NCI-H2171 (cell line): ENCODE measurements at regions not wholly inside any gene's neighbourhood (a gene's known extent, or its start where the extent isn't known, plus 50 kb on each side); places are given as distances from the start of the nearest gene placed in this dataset.
A peak's percentile ranks its signal among the peaks of the same experiment; 100 is the strongest.

Experiments used
- DNase-seq: peaks from one replicate; lab custom pipeline; 2025; lab: John Stamatoyannopoulos, UW

DNA sequence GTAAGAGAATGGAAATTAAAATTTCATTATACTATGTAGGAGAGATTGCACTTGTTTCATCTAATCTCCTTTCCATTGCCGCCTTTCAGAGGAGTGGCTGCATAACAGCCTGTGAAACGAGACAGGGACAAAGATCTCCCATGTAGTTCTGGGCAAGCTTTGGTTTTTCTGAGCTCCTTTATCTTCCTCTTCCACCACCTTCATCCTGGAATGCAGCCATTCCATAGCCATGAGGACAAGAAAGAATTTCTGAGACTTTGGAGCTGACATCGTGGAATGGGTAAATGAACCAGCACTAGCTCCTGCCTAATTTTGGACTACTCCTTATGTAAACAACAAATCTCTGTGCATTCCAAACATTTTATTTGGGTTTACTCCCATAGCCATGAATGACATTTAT, 1587.3 kb upstream of the TENM3 start:
- no peak for DNase-seq

DNA sequence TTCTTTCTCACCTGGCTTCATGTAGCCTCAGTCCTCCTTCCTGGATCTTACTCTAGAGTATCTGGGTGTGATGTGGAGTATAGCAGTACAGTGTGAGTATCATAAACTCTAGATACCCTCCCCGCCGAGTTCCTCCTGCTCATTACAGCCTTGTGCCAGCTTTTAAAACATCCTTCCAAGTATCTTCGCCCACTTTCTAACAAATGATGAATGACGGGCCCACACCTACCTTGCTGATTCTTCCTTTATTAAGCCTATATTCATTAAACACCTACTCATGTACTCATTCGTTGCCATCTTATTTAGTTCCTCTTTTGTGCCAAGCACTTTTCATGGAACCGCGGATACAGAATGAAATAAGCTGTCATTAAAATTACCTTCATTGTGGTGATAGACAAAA, 1585.3 kb upstream of the TENM3 start:
- DNase-seq, result no peak

DNA sequence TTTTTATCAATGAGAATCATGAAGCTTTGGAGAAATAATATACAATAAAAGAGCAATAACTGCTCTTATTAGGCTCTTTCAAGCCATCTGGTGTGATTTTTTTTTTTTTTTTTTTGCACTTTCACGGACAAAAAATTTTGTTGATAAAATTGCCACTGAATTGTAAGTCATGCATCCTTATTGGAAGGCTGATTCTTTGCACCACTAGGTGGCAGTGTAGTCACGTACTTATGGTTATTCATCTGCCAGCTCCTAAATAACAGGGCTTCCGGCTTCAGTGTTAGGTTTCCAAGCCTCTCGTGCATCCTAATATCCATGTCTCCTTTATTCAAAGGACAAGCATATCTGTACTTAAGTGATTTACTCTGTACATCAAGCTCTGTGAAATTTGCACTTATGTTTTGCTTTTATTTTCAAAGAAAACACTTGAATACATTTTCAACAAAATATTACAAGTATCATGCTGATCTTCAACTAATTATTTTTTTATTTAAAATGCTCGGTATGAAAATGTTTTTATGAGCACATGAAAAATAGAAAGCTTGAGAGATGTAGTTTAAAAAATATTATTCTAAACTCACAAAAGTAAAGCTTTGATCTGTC, 1578.3 kb upstream of the TENM3 start:
- peak; percentile 17 for DNase-seq

DNA sequence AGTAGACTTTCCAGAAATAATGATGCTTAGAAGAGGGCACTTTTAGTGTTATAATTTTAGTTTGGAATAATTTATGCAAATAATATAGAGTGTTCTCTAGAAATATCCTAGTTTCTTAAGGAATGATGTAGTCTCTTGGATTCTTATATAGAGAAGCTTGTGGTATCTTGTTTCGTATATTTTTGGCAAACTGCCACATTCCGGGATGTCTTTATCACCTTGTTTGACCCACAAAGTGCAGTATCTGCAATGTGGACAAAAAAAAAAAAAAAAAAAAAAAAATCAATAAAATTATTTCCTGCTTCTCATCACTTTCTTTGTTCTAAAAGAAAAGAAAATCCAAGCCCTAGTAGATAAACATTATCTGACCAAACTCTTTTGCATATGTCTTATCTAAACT, 1577.7 kb upstream of the TENM3 start:
- DNase-seq, result no peak

DNA sequence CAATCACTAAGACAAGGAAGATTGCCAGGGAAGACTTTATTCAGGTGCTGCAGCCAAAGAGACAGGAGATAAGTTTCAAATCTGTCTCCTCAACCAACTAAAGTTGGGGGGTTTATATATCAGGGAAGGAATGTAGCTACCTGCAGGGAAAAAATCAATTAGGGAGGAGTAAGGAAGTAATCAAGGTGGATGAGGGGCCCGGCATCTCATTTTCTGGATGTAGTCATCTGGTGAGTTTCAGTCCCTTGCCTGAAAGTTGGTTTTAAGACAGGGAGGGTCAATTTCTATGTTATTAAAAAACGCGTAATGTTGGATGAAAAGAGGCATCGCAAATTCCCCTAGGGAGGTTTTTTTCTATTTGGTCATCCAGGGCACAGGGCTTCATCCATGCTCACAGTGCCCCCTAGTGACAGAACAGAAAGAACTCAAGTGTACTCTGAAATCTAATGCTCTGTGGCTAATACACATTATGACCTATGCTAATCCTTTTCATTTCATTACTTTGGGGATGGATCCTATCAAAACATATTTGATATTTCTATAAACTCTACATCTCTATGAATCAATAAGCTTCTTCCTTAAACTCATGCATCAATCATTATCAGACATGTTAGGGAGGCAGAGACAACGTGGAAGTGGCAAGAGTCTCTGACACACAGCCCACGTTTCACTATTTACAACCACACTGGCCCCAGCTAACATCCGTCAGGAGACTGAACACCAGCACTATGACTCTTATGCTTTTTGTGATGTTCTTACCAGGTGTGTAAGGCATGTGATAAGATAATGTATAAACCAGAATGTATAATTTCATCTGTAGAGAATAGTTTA, 1577.0 kb upstream of the TENM3 start:
- no peak for DNase-seq

DNA sequence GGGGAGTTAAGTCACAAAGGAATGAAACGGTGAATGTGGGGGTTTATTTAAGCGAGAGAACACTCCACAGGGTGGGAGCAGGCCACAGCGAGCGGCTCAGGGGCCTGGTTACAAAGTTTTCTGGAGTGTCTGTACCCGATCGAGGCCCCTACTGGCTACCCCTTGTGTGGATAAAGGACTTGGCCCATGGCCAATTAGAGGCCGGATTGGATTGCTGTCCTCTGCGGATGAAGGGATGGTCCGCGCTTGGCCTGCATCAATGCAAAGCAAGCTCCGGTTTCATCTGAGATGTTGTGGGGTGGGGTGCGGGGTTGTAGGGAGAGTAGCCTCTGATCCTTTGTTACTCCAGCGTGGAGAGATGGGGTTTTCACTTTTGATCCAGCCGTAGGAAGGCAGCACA, 1574.5 kb upstream of the TENM3 start:
- DNase-seq, result no peak

DNA sequence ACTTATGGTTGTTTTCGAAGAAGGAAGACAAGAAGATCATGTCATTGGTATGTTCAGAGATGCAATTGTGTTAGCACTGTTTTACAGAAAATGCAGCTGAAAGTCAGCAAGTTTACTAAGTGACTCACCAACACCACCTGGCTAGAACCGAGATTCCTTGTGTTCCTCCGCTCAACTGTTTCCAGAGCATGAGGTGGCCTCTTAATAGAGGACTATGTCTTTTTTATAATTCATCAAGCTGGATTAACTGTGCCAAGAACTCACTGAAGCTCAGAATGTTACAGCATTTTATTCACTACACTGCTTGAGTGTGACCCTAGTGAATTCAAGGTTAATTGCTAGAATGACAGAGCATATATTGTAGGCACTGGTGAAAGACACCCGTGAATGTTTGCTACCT, 1573.5 kb upstream of the TENM3 start:
- DNase-seq, result no peak

DNA sequence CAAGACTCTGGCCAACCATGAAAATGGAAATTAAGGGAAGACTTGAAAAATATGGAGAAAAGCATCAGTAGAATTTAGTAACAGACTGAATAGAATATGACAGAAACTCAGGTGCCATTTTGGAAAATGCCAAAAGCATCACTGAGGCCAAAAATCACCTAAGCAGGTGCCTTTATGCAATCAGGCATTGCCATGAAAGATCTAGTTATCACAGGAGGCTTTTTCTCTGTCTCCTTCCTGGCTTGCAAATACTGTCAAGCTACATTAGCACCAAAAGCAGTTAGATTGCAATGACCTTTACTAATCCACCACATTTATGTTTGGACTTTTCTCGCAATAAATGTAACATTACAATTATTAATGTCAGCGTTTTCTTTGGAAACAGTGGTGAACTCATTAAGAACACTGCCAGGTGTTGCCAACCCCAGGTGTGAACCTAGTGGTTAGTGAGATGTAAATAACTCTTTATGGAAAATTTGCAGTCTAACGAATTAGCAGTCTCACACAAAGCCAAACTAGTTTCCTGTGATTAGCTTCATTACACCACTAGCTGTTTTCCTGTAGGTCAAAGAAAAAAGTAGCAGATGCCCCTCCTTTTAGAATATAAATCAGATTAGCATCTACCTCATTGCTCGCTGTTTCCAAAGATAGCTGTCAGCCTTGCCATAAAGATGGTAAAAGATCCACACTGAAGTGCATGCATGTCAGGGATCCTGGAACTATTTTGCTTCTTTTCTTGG, 1568.4 kb upstream of the TENM3 start:
- DNase-seq, result no peak

DNA sequence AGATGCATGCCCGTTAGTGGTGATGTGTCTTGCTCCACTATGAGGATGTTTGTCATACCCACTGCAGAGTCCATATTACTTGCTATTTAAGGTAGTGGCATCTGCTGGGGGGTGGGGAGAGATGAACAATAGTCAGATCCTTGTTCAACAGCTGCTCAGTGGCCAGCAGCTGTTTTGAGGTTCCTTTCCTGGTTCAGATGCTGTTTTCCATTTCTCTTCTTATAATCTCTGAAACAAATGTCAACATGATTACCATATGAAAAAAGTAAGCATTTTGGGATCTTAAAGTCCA, 1567.9 kb upstream of the TENM3 start:
- DNase-seq, result no peak

DNA sequence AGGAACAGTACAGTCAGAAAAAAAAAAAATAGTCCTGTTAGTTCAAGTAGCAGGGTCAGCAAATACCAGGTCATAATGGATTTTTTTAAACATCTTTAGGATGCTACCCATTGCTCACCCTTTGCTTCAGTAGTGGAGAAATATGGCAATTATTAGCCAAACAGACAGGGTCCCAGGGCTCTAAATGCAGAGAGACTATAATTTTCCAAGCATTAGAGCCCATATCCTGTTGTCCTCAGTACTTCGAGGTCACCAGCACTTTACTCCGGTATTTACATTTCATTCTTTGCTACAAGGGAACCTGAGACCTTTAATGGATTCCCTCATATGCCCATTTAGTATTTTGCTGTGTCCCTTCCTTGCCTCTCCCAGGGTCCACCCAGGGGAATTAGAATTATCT, 1562.9 kb upstream of the TENM3 start:
- DNase-seq, result no peak

DNA sequence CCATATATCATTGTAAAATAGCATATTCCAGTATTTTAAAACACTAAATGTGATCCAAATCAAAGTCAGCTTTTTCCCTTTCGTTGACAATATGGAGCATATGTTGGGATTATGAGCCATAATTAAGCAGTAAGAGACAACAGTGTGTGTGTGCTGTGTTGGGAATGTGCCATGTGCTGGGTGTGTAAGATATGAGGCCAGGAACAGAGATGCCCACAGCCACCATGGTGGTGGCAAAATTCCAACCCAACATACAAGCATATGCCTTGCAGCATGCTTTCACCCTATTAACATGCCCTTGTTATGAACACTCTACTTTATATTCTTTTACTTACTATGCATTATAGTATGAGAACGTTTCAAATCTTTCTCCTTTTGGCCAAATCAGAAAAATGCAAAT, 1560.4 kb upstream of the TENM3 start:
- DNase-seq, result no peak

DNA sequence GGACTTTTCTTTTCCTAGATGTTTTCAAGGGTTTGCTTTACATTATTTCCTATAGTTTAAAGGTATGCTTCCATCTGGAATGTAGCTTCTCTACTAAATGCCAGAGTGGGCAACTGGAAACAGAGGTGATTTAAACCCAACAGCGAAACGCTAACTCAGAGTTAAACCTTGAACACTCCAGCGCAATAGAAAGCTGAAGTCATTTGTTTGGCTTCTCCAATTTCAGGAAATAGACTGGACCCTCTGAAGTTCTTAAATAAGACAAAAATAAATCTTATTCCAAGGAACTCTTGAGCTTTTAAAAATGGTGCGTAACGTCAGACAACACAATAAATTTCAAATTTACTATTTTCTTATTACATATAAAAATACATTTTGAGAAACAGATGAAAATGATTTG, 1560.0 kb upstream of the TENM3 start:
- DNase-seq, result no peak

DNA sequence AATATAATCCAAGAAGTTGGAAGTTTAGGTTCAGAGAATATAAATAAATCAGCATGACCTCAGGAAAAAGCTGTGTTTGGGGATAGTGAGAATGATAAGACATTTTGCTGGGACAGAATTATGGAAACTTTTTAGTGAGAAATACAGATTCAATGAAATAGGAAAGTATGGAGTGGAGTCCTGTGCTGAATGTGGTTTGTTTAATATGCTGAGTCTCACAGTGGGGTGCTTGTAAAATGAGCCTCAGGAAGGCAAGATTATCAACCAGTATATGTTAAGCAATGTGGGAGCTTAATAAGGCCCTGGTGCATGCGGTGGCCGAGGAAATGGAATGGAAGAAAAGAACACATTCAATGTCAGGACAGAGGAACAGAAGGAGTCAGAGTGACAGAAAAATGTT, 1554.7 kb upstream of the TENM3 start:
- DNase-seq, result no peak

DNA sequence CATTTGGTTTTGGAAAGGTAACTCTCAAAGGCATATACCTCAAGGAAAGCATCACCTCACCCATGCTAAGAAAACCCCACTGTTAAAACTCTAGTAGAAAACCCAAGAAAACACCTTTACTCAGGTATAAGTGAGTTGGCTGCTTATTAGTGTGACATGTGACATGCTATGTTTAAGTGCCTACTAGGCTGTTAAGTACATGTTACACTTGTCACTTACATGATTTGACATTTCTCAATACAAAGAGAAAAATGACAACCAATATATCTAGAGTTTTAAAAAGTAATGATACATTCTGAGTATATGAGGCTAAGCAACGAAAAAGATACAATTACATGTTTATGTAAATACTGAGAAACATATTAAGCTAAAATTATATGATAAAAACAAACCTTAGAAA, 1548.3 kb upstream of the TENM3 start:
- DNase-seq, result no peak

DNA sequence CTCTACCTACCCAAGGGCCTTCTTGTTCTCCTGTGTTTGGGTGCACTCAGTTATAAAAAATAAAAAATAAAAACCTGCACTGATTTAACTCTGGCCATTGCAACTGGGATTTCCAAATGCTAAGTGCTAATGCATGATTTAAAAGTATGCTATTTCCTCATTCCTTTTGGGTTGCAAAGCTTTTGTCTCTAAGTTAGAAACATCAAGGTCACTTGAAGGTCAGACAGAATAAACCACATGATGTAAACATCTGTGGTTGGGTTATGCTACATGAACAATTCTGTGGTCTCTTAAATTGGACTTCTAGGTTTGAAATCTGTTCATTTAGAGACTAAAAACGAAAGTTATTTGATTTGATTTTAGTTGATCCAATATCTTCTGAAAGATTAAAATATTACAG, 1547.4 kb upstream of the TENM3 start:
- DNase-seq, result no peak

DNA sequence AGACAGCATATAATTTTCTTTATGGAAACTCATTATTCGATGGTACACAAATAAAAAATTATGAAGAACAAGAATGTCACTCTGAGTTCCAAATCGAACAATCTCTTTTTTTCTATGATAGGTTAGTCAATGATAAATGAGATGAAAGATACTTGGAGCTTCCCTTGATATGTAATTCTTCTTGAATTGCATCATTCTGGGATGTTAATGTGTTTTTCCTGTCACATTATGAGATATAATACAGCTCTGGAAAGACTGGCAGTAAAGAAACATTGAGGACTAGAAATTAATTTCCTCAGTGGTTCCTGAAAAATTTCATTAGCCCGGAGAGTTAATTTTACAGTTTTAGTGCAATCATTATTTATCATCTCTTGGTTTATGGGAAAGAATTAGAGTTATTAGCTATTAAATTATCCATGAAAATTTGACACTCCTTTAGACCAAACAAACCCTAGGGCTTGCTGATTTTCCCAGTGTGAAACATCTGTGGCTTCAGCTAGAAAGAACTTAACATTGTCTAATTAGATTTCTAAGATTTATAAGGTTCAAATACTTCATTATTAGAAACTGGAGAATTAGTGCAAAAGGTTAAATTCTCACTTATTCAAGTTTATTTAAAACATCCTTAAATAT, 1546.6 kb upstream of the TENM3 start:
- no peak for DNase-seq

DNA sequence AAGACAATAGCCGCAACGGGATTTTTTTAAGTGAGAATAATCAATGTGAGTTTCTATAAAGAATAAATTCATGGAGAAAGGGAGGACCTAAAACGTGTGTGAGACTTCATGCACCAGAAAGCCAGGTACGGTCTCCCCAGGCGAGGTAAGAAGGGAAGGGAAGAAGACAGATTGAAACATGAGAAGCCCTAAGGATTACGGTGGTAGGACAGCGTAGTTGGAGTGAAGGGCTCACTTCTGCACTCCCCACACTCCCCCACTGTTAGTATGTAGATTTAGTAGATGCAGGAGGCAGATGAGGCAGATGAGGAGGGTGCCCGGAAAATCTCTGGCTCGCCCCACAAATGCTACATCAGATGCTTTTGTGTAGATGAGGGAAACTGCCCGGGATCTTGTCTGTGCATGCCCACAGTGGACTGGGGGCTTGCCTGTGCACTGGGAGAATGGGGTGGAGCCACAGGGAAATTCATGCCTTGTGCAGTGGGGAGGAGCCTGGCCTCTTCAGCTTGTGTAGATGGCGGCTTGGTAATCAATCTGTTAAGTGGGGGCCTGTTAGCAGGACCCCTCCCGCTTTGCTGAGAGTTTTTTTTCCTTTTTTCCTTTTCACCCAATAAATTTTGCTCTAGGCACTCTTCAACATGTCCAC, 1544.5 kb upstream of the TENM3 start:
- no peak for DNase-seq

DNA sequence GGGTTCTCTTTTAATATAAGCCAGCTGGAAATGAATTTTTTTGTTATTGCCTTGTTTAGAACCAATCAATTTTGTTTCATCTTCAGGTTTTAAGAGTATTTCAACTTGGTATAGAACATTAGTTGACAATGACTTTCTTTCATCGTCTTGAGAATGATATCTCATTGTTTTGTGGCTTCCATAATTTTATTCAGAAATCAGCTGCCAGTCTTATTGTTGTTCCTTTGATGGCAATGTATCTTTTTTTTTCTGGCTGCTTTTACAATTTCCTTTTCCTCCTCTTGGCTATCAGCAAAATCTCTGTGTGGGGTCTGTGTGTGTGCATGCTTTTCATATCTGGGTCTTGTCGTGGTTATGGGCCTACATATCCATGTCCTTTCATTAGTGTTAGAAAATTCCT, 1536.4 kb upstream of the TENM3 start:
- DNase-seq, result no peak

DNA sequence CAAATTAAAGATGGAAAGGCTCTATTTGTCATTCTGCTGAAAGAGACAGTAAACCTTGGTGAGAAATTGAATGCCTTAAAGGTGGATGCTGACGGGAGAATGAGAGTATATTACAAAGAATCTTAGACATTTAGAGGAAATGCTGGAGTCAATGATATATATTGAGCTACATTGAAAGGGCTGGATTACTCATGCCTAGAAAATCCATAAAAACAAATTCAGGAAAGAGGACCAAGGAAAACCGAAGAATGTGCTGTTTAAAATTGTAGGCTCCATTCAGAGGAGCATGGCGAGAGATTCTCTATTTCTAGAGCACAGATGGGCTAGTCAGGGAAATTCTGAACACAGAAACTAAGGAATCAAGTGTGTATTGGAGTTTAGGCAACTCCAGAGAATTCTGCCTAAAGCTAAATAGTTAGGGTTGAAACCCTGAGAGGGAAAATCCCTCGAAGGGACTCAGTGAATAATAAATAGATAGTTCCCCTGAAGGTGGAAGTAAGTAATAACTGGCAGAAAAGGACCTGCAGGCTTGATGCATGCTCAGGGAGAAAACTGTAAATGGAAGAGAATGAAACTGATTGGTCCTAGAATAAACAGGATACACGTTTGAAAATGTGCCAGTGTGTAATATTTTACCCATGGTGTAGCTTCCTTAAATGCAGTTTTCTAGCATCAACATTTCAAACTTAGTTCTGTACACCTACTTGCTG, 1532.4 kb upstream of the TENM3 start:
- no peak for DNase-seq

DNA sequence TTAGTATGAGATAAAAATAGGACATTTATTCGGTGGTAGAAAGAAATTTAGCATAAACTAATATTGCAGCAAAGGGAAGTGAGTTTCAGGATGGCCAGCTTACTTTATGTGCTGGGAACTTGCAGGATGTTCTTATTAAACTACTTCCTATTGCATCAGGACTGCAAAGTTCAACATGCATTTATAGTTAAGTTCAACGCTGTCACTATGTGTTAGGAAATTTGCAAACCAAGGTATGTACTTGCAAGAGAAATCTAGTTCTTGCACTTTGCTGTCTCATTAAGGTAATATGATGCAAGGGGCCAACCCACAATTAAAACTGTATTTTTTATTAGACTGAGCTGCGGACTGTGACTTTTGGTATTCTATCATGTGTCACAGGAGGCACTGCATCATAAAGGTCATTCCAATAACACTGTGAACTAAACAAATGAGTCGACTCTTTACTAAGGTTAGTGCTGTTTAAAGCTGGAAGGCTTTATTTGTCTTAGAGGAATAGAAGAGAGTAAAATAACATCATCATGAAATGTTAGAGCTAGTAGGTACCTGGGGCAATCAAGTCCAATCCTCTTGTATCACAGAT, 1525.7 kb upstream of the TENM3 start:
- DNase-seq, result no peak

DNA sequence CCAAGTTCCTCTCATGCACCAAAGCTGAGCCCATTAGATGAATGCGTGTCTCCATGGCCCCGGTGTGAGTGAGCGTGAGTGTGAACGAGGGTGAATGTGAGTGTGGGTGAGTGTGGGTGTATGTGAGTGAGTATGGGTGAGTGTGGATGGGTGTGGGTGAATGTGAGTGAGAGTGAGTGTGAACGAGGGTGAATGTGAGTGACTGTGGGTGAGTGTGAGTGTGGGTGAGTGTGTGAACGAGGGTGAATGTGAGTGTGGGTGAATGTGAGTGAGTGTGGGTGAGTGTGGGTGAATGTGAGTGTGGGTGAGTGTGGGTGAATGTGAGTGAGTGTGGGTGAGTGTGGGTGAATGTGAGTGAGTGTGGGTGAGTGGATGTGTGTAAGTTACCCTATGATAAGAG, 1521.8 kb upstream of the TENM3 start:
- no peak for DNase-seq

DNA sequence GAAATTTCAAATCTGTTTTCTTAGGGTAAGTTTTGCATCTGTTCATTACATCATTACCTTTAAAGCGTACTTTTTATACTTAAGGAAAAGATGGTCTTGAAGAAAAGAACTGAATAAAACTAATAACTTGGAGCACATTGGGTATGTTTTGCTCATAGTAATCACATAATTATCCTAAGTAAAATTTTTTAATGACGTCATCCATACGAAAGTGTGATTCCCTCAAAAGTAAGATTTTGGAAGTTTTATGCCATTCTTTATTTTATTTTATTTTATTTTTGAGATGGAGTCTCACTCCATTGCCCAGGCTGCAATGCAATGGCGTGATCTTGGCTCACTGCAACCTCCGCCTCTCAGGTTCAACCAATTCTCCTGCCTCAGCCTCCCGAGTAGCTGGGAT, 1516.6 kb upstream of the TENM3 start:
- DNase-seq, result no peak
